GM19395 (cell line): ENCODE measurements at regions not wholly inside any gene's neighbourhood (a gene's known extent, or its start where the extent isn't known, plus 50 kb on each side); places are given as distances from the start of the nearest gene placed in this dataset.
"Not testable (repeated sequence)": the region's sequence is repeated elsewhere in the genome, so short reads cannot be mapped to it uniquely, and the experiment has no call there.

Experiments used
- ATAC-seq: cut with Tn5 transposase; IDR thresholded peaks from one replicate; pipeline ENCODE4 v1.9.1; 2021; ENCODE audit warnings: mild to moderate bottlenecking, moderate library complexity; ENCODE audit not compliant: unreplicated experiment

- ATAC-seq: peak; percentile 91
Measured at GRCh38 chr9:41643571-41644279, 454.6 kb upstream of the ZNG1F start.

GRCh38 chr9:41633726-41634125 lies 444.6 kb upstream of the ZNG1F start:
- not testable (repeated sequence) for ATAC-seq

- not testable (repeated sequence) for ATAC-seq
Measured at GRCh38 chr9:41623666-41624065, 434.5 kb upstream of the ZNG1F start.

GRCh38 chr9:41619254-41619653 lies 430.1 kb upstream of the ZNG1F start:
- ATAC-seq: not testable (repeated sequence)

- ATAC-seq: not testable (repeated sequence)
Measured at GRCh38 chr9:41606961-41607547, 417.9 kb upstream of the ZNG1F start.

- not testable (repeated sequence) for ATAC-seq
Measured at GRCh38 chr9:41565572-41565971, 376.5 kb upstream of the ZNG1F start.
